Forelimb muscle (tissue), 1 donor: ENCODE measurements at regions not wholly inside any gene's neighbourhood (a gene's known extent, or its start where the extent isn't known, plus 50 kb on each side); places are given as distances from the start of the nearest gene placed in this dataset.

Experiments
- DNase-seq: peaks from one replicate; pipeline ENCODE4 v3.0.0-alpha.2; 2013; ENCODE audit warnings: low read depth

- DNase-seq: no peak
Observed at GRCh38 chr11:115905341-115906000, 401.3 kb upstream of the CADM1 start.

GRCh38 chr11:115903179-115903578 is 399.0 kb upstream of the CADM1 start:
- DNase-seq: no peak

- DNase-seq: no peak
Observed at GRCh38 chr11:115901069-115901468, 396.9 kb upstream of the CADM1 start.

- DNase-seq: no peak
Observed at GRCh38 chr11:115900111-115900510, 395.9 kb upstream of the CADM1 start.

- DNase-seq: no peak
Observed at GRCh38 chr11:115897707-115898106, 393.5 kb upstream of the CADM1 start.

GRCh38 chr11:115896084-115896483 is 391.9 kb upstream of the CADM1 start:
- no peak for DNase-seq

- DNase-seq: no peak
Observed at GRCh38 chr11:115895594-115895993, 391.4 kb upstream of the CADM1 start.

GRCh38 chr11:115894176-115894575 is 390.0 kb upstream of the CADM1 start:
- no peak for DNase-seq

- no peak for DNase-seq
Observed at GRCh38 chr11:115893461-115894099, 389.4 kb upstream of the CADM1 start.

- no peak for DNase-seq
Observed at GRCh38 chr11:115892016-115892415, 387.8 kb upstream of the CADM1 start.

- DNase-seq: no peak
Observed at GRCh38 chr11:115891581-115891980, 387.4 kb upstream of the CADM1 start.

GRCh38 chr11:115890500-115890899 is 386.3 kb upstream of the CADM1 start:
- DNase-seq: no peak

- no peak for DNase-seq
Observed at GRCh38 chr11:115889712-115890111, 385.5 kb upstream of the CADM1 start.

- DNase-seq: no peak
Observed at GRCh38 chr11:115887727-115888126, 383.5 kb upstream of the CADM1 start.

GRCh38 chr11:115887316-115887715 is 383.1 kb upstream of the CADM1 start:
- DNase-seq: no peak

GRCh38 chr11:115886422-115886733 is 382.2 kb upstream of the CADM1 start:
- DNase-seq: no peak

- DNase-seq: no peak
Observed at GRCh38 chr11:115885535-115886421, 381.6 kb upstream of the CADM1 start.

- no peak for DNase-seq
Observed at GRCh38 chr11:115884800-115885534, 380.8 kb upstream of the CADM1 start.

- no peak for DNase-seq
Observed at GRCh38 chr11:115874843-115875242, 370.6 kb upstream of the CADM1 start.

- no peak for DNase-seq
Observed at GRCh38 chr11:115873813-115874212, 369.6 kb upstream of the CADM1 start.

- DNase-seq: no peak
Observed at GRCh38 chr11:115872416-115872815, 368.2 kb upstream of the CADM1 start.

GRCh38 chr11:115871161-115871760 is 367.0 kb upstream of the CADM1 start:
- no peak for DNase-seq
